ENCODE measurements at regions not wholly inside any gene's neighbourhood (a gene's known extent, or its start where the extent isn't known, plus 50 kb on each side); places are given as distances from the start of the nearest gene placed in this dataset.

GRCh38 chr2:7929281-7929680, 752.6 kb upstream of the ID2 start:
- TF ChIP-seq EZH2 (optimal IDR thresholded peaks at IDR 0.05; ENCODE audit: low read depth, low read length) (no peak), EZH2phosphoT487 (IDR thresholded peaks at IDR 0.05; ENCODE audit: low read length) (no peak), CTCF (IDR thresholded peaks at IDR 0.05; ENCODE audit: low read length) (no peak)
- H3K9ac ChIP-seq (ENCODE audit: low read length) = no peak overlapping the region

GRCh38 chr2:7930800-7931635, 750.8 kb upstream of the ID2 start:
- Histone ChIP-seq H3K36me3 (replicated peaks; ENCODE audit: insufficient read depth, low read length) (no peaks in the 10 kb centered on the region), H3K4me1 (ENCODE audit: low read length) (no peaks in the 10 kb centered on the region), H3F3A (ENCODE audit: insufficient read depth, low read length) (no peaks in the 10 kb centered on the region), H3K9me3 (replicated peaks; ENCODE audit: insufficient read depth, low read length) (no peaks in the 10 kb centered on the region), H3K27me3 (replicated peaks; ENCODE audit: insufficient read depth, low read length) (no peaks in the 10 kb centered on the region), H3K79me2 (ENCODE audit: low read length) (no peaks in the 10 kb centered on the region), H3K4me2 (ENCODE audit: low read depth, low read length) (no peak overlapping the region), H4K20me1 (ENCODE audit: insufficient read depth, low read length) (no peaks in the 10 kb centered on the region), H2AFZ (ENCODE audit: low read length) (no peak overlapping the region), H3K27ac (ENCODE audit: low read length) (no peak overlapping the region), H3K4me3 (ENCODE audit: low read length) (no peak overlapping the region), H3K9ac (ENCODE audit: low read length) (no peak overlapping the region), H3K9me2 (replicated peaks; ENCODE audit: insufficient read depth, low read length) (no peaks in the 10 kb centered on the region)
- no peak for TF ChIP-seq EZH2 (optimal IDR thresholded peaks at IDR 0.05; ENCODE audit: low read depth, low read length)
- TF ChIP-seq EZH2phosphoT487 (IDR thresholded peaks at IDR 0.05; ENCODE audit: low read length) = no peak
- DNase-seq = no peak

More at GRCh38 chr2:7929281-7929680, 752.6 kb upstream of the ID2 start:
- no peaks in the 10 kb centered on the region for H3K36me3 ChIP-seq (replicated peaks; ENCODE audit: insufficient read depth, low read length)
- H4K20me1 ChIP-seq (ENCODE audit: insufficient read depth, low read length) = no peaks in the 10 kb centered on the region
- H3K4me3 ChIP-seq (ENCODE audit: low read length) = no peak overlapping the region
- H3F3A ChIP-seq (ENCODE audit: insufficient read depth, low read length) = no peaks in the 10 kb centered on the region
- H3K4me2 ChIP-seq (ENCODE audit: low read depth, low read length) = no peak overlapping the region
- H3K27ac ChIP-seq (ENCODE audit: low read length) = no peak overlapping the region
- H3K27me3 ChIP-seq (replicated peaks; ENCODE audit: insufficient read depth, low read length) = no peaks in the 10 kb centered on the region
- no peaks in the 10 kb centered on the region for H3K4me1 ChIP-seq (ENCODE audit: low read length)
- H3K79me2 ChIP-seq (ENCODE audit: low read length) = no peaks in the 10 kb centered on the region
- no peak overlapping the region for H2AFZ ChIP-seq (ENCODE audit: low read length)
- no peaks in the 10 kb centered on the region for H3K9me3 ChIP-seq (replicated peaks; ENCODE audit: insufficient read depth, low read length)
- no peaks in the 10 kb centered on the region for H3K9me2 ChIP-seq (replicated peaks; ENCODE audit: insufficient read depth, low read length)
- no peak for DNase-seq

GRCh38 chr2:7931808-7932207, 750.0 kb upstream of the ID2 start:
- Histone ChIP-seq H3K79me2 (ENCODE audit: low read length) (no peaks in the 10 kb centered on the region), H3K9ac (ENCODE audit: low read length) (no peak overlapping the region), H3K4me3 (ENCODE audit: low read length) (no peak overlapping the region), H3K27me3 (replicated peaks; ENCODE audit: insufficient read depth, low read length) (no peaks in the 10 kb centered on the region), H3K4me1 (ENCODE audit: low read length) (no peaks in the 10 kb centered on the region), H3K9me3 (replicated peaks; ENCODE audit: insufficient read depth, low read length) (no peaks in the 10 kb centered on the region), H4K20me1 (ENCODE audit: insufficient read depth, low read length) (no peaks in the 10 kb centered on the region), H3K27ac (ENCODE audit: low read length) (no peak overlapping the region), H3K4me2 (ENCODE audit: low read depth, low read length) (no peak overlapping the region), H3K9me2 (replicated peaks; ENCODE audit: insufficient read depth, low read length) (no peaks in the 10 kb centered on the region), H3F3A (ENCODE audit: insufficient read depth, low read length) (no peaks in the 10 kb centered on the region), H2AFZ (ENCODE audit: low read length) (no peak overlapping the region), H3K36me3 (replicated peaks; ENCODE audit: insufficient read depth, low read length) (no peaks in the 10 kb centered on the region)
- DNase-seq = no peak
- TF ChIP-seq EZH2 (optimal IDR thresholded peaks at IDR 0.05; ENCODE audit: low read depth, low read length) (no peak), EZH2phosphoT487 (IDR thresholded peaks at IDR 0.05; ENCODE audit: low read length) (no peak), CTCF (IDR thresholded peaks at IDR 0.05; ENCODE audit: low read length) (no peak)

- TF ChIP-seq EZH2 (optimal IDR thresholded peaks at IDR 0.05; ENCODE audit: low read depth, low read length) (no peak), EZH2phosphoT487 (IDR thresholded peaks at IDR 0.05; ENCODE audit: low read length) (no peak), CTCF (IDR thresholded peaks at IDR 0.05; ENCODE audit: low read length) (no peak)
- H2AFZ ChIP-seq (ENCODE audit: low read length) = no peak overlapping the region
- no peaks in the 10 kb centered on the region for H3K36me3 ChIP-seq (replicated peaks; ENCODE audit: insufficient read depth, low read length)
- no peaks in the 10 kb centered on the region for H3K9me3 ChIP-seq (replicated peaks; ENCODE audit: insufficient read depth, low read length)
- H3K27ac ChIP-seq (ENCODE audit: low read length) = no peak overlapping the region
- no peaks in the 10 kb centered on the region for H4K20me1 ChIP-seq (ENCODE audit: insufficient read depth, low read length)
- H3K9me2 ChIP-seq (replicated peaks; ENCODE audit: insufficient read depth, low read length) = no peaks in the 10 kb centered on the region
- no peaks in the 10 kb centered on the region for H3K27me3 ChIP-seq (replicated peaks; ENCODE audit: insufficient read depth, low read length)
- H3K4me3 ChIP-seq (ENCODE audit: low read length) = no peak overlapping the region
- H3K4me2 ChIP-seq (ENCODE audit: low read depth, low read length) = no peak overlapping the region
- no peak for DNase-seq
- H3K9ac ChIP-seq (ENCODE audit: low read length) = no peak overlapping the region
- no peaks in the 10 kb centered on the region for H3F3A ChIP-seq (ENCODE audit: insufficient read depth, low read length)
- H3K79me2 ChIP-seq (ENCODE audit: low read length) = no peaks in the 10 kb centered on the region
- H3K4me1 ChIP-seq (ENCODE audit: low read length) = no peaks in the 10 kb centered on the region
Measured at GRCh38 chr2:7933672-7934071, 748.2 kb upstream of the ID2 start.
